ENCODE measurements at regions not wholly inside any gene's neighbourhood (a gene's known extent, or its start where the extent isn't known, plus 50 kb on each side); places are given as distances from the start of the nearest gene placed in this dataset.

- no peaks in the 10 kb centered on the region for H3K36me3 Mint-ChIP-seq (ENCODE audit: low read depth, unreplicated experiment)
- DNase-seq (ENCODE audit: low spot score) = no peak
- no peak overlapping the region for H3K27ac Mint-ChIP-seq (ENCODE audit: unreplicated experiment)
- no peak overlapping the region for H3K4me3 Mint-ChIP-seq (ENCODE audit: unreplicated experiment)
- no peaks in the 10 kb centered on the region for H3K27me3 Mint-ChIP-seq (ENCODE audit: unreplicated experiment)
- no peaks in the 10 kb centered on the region for H3K4me1 Mint-ChIP-seq (ENCODE audit: unreplicated experiment)
- no peak for TF ChIP-seq CTCF (IDR thresholded peaks at IDR 0.05; ENCODE audit: unreplicated experiment)
- no peaks in the 10 kb centered on the region for H3K9me3 Mint-ChIP-seq (ENCODE audit: unreplicated experiment)
These were observed 581.0 kb downstream of the ELAVL2 start for GRCh38 chr9:23245067-23245466.

GRCh38 chr9:23254404-23255184, 571.4 kb downstream of the ELAVL2 start:
- H3K4me3 Mint-ChIP-seq (ENCODE audit: unreplicated experiment) = no peak overlapping the region
- DNase-seq (ENCODE audit: low spot score) = no peak
- no peak overlapping the region for H3K27ac Mint-ChIP-seq (ENCODE audit: unreplicated experiment)
- no peak for TF ChIP-seq CTCF (IDR thresholded peaks at IDR 0.05; ENCODE audit: unreplicated experiment)
- H3K36me3 Mint-ChIP-seq (ENCODE audit: low read depth, unreplicated experiment) = no peaks in the 10 kb centered on the region
- H3K27me3 Mint-ChIP-seq (ENCODE audit: unreplicated experiment) = peaks cover 2% of the 10 kb centered on the region
- no peaks in the 10 kb centered on the region for H3K4me1 Mint-ChIP-seq (ENCODE audit: unreplicated experiment)
- no peaks in the 10 kb centered on the region for H3K9me3 Mint-ChIP-seq (ENCODE audit: unreplicated experiment)

- Mint-ChIP-seq H3K4me3 (ENCODE audit: unreplicated experiment) (no peak overlapping the region), H3K27ac (ENCODE audit: unreplicated experiment) (no peak overlapping the region), H3K9me3 (ENCODE audit: unreplicated experiment) (no peaks in the 10 kb centered on the region), H3K4me1 (ENCODE audit: unreplicated experiment) (no peaks in the 10 kb centered on the region), H3K36me3 (ENCODE audit: low read depth, unreplicated experiment) (no peaks in the 10 kb centered on the region), H3K27me3 (ENCODE audit: unreplicated experiment) (peaks cover 2% of the 10 kb centered on the region)
- TF ChIP-seq CTCF (IDR thresholded peaks at IDR 0.05; ENCODE audit: unreplicated experiment) = no peak
- DNase-seq (ENCODE audit: low spot score) = no peak
These were observed 570.7 kb downstream of the ELAVL2 start for GRCh38 chr9:23255346-23255745.

GRCh38 chr9:23258569-23258968, 567.5 kb downstream of the ELAVL2 start:
- Mint-ChIP-seq H3K4me3 (ENCODE audit: unreplicated experiment) (no peak overlapping the region), H3K4me1 (ENCODE audit: unreplicated experiment) (no peaks in the 10 kb centered on the region), H3K27ac (ENCODE audit: unreplicated experiment) (no peak overlapping the region), H3K9me3 (ENCODE audit: unreplicated experiment) (no peaks in the 10 kb centered on the region), H3K27me3 (ENCODE audit: unreplicated experiment) (no peaks in the 10 kb centered on the region), H3K36me3 (ENCODE audit: low read depth, unreplicated experiment) (no peaks in the 10 kb centered on the region)
- no peak for TF ChIP-seq CTCF (IDR thresholded peaks at IDR 0.05; ENCODE audit: unreplicated experiment)
- no peak for DNase-seq (ENCODE audit: low spot score)

- Mint-ChIP-seq H3K4me3 (ENCODE audit: unreplicated experiment) (no peak overlapping the region), H3K4me1 (ENCODE audit: unreplicated experiment) (no peaks in the 10 kb centered on the region), H3K36me3 (ENCODE audit: low read depth, unreplicated experiment) (no peaks in the 10 kb centered on the region), H3K9me3 (ENCODE audit: unreplicated experiment) (no peaks in the 10 kb centered on the region), H3K27ac (ENCODE audit: unreplicated experiment) (no peak overlapping the region), H3K27me3 (ENCODE audit: unreplicated experiment) (peaks cover 2% of the 10 kb centered on the region)
- no peak for TF ChIP-seq CTCF (IDR thresholded peaks at IDR 0.05; ENCODE audit: unreplicated experiment)
- no peak for DNase-seq (ENCODE audit: low spot score)
These were observed 547.5 kb downstream of the ELAVL2 start for GRCh38 chr9:23278561-23278960.

Data from endothelial cell (in vitro differentiated cells).